Smooth muscle cell (in vitro differentiated cells): ENCODE measurements at regions not wholly inside any gene's neighbourhood (a gene's known extent, or its start where the extent isn't known, plus 50 kb on each side); places are given as distances from the start of the nearest gene placed in this dataset.

Source experiments
- DNase-seq: peaks from one replicate; lab custom pipeline; 2025; ENCODE audit not compliant: unreplicated experiment; lab: John Stamatoyannopoulos, UW
- H2AFZ ChIP-seq: fragments of 200-600 bp; sonication (generic); 2 replicates; pipeline ENCODE4 v1.6.0; 2016; ENCODE audit warnings: antibody characterized with exemption, low read depth, mild to moderate bottlenecking
- H3F3A ChIP-seq: fragments of 200-600 bp; sonication (generic); 2 replicates; pipeline ENCODE4 v1.6.0; 2017; ENCODE audit warnings: antibody characterized with exemption, low read depth
- H3K27ac ChIP-seq: fragments of 200-600 bp; sonication (generic); 2 replicates; pipeline ENCODE4 v1.5.1; 2016; ENCODE audit warnings: low read depth, mild to moderate bottlenecking
- H3K27me3 ChIP-seq: fragments of 200-600 bp; sonication (generic); 2 replicates; pipeline ENCODE4 v1.6.1; 2016; ENCODE audit warnings: low read depth, mild to moderate bottlenecking
- H3K36me3 ChIP-seq: fragments of 200-600 bp; sonication (generic); 2 replicates; pipeline ENCODE4 v1.5.1; 2016; ENCODE audit warnings: low read depth
- H3K4me1 ChIP-seq: fragments of 200-600 bp; sonication (generic); 2 replicates; pipeline ENCODE4 v1.5.1; 2016; ENCODE audit warnings: low read depth
- H3K4me2 ChIP-seq: fragments of 200-600 bp; sonication (generic); 2 replicates; pipeline ENCODE4 v1.6.0; 2016; ENCODE audit warnings: mild to moderate bottlenecking
- H3K4me3 ChIP-seq: fragments of 200-600 bp; sonication (generic); 2 replicates; pipeline ENCODE4 v1.5.1; 2016; ENCODE audit warnings: mild to moderate bottlenecking
- H3K79me2 ChIP-seq: fragments of 200-600 bp; sonication (generic); 2 replicates; pipeline ENCODE4 v1.6.0; 2016; ENCODE audit warnings: low read depth, mild to moderate bottlenecking
- H3K9ac ChIP-seq: fragments of 200-600 bp; sonication (generic); 2 replicates; pipeline ENCODE4 v1.6.0; 2016; ENCODE audit warnings: low read depth
- H3K9me3 ChIP-seq: fragments of 200-600 bp; sonication (generic); replicated peaks from 2 replicates; pipeline ENCODE4 v1.5.1; 2016; ENCODE audit warnings: low read depth
- H4K20me1 ChIP-seq: fragments of 200-600 bp; sonication (generic); 2 replicates; pipeline ENCODE4 v1.6.0; 2016; ENCODE audit warnings: low read depth
- WGBS: methylation state at CpG from one replicate; pipeline ENCODE4 v1.1.7; 2016; ENCODE audit warnings: low lambda C conversion rate; 5-methylcytosine and 5-hydroxymethylcytosine counted together
- TF ChIP-seq, protein P1 (sequence below): fragments of 200-600 bp; sonication (generic); IDR thresholded peaks from 2 replicates; pipeline ENCODE4 v1.5.1; 2017; ENCODE audit warnings: borderline replicate concordance, mild to moderate bottlenecking, antibody characterized with exemption; ENCODE audit not compliant: insufficient read depth, poor library complexity, severe bottlenecking

DNA sequence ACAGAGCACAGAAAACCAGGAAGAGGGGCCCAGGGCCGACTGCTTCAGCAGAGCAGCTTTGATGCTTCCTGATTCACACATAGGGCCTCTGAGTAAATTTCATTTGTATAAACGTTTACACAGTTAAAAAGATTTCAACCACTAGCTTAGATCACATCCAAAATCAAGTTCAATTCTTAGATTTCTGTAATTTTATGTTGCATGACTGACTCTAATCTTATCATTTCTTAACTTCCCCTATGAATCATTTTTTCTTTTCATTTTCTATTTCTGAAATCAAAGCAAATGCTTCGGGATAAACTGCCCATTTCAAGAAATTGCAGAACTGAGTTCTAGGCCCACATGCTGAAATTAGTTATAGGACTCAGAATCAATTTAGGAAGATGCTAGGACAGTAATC lies 224.7 kb downstream of the INHBA start:
- DNase-seq, result no peak
- Histone ChIP-seq H3K4me1 (no peaks in the 10 kb centered on the region), H3K4me3 (no peak overlapping the region), H3K9me3 (no peaks in the 10 kb centered on the region), H2AFZ (peak overlapping the region; percentile 34), H3K27me3 (no peaks in the 10 kb centered on the region), H3K27ac (no peak overlapping the region), H3F3A (peaks cover 5% of the 10 kb centered on the region), H3K4me2 (peak overlapping the region; percentile 17), H3K79me2 (no peaks in the 10 kb centered on the region), H3K9ac (no peak overlapping the region), H4K20me1 (no peaks in the 10 kb centered on the region), H3K36me3 (no peaks in the 10 kb centered on the region)
- TF ChIP-seq, protein P1, sequence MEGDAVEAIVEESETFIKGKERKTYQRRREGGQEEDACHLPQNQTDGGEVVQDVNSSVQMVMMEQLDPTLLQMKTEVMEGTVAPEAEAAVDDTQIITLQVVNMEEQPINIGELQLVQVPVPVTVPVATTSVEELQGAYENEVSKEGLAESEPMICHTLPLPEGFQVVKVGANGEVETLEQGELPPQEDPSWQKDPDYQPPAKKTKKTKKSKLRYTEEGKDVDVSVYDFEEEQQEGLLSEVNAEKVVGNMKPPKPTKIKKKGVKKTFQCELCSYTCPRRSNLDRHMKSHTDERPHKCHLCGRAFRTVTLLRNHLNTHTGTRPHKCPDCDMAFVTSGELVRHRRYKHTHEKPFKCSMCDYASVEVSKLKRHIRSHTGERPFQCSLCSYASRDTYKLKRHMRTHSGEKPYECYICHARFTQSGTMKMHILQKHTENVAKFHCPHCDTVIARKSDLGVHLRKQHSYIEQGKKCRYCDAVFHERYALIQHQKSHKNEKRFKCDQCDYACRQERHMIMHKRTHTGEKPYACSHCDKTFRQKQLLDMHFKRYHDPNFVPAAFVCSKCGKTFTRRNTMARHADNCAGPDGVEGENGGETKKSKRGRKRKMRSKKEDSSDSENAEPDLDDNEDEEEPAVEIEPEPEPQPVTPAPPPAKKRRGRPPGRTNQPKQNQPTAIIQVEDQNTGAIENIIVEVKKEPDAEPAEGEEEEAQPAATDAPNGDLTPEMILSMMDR, result no peak
- whole genome bisulfite sequencing, result 23% methylated on average over 3 of the region's 3 CpGs

DNA sequence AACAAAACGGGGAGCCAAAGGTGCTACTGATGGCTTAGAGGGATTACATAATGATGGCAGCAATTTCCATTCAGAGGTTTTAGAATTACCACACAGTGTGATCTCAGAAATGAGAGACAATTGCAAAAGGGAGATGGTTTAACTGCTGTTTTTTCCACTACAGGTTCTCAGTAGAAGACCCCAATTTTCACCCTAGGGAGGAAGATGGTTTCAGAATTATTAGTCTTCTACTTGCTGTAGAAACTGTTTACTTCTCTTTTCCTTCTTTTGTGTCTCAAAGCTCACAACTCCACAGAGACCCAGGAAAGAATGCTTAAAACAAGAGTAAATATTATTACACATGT lies 226.5 kb downstream of the INHBA start:
- DNase-seq, result no peak
- H3K36me3 ChIP-seq, result no peaks in the 10 kb centered on the region
- no peak overlapping the region for H2AFZ ChIP-seq
- peaks cover 5% of the 10 kb centered on the region for H3F3A ChIP-seq
- H3K27me3 ChIP-seq, result no peaks in the 10 kb centered on the region
- no peak overlapping the region for H3K4me3 ChIP-seq
- H3K4me2 ChIP-seq, result no peak overlapping the region
- 92% methylated on average over 1 of the region's 1 CpG for WGBS
- TF ChIP-seq, protein P1, result no peak
- H3K27ac ChIP-seq, result no peak overlapping the region
- no peaks in the 10 kb centered on the region for H3K9me3 ChIP-seq
- H3K9ac ChIP-seq, result no peak overlapping the region
- no peaks in the 10 kb centered on the region for H3K4me1 ChIP-seq
- H3K79me2 ChIP-seq, result no peaks in the 10 kb centered on the region
- no peaks in the 10 kb centered on the region for H4K20me1 ChIP-seq

DNA sequence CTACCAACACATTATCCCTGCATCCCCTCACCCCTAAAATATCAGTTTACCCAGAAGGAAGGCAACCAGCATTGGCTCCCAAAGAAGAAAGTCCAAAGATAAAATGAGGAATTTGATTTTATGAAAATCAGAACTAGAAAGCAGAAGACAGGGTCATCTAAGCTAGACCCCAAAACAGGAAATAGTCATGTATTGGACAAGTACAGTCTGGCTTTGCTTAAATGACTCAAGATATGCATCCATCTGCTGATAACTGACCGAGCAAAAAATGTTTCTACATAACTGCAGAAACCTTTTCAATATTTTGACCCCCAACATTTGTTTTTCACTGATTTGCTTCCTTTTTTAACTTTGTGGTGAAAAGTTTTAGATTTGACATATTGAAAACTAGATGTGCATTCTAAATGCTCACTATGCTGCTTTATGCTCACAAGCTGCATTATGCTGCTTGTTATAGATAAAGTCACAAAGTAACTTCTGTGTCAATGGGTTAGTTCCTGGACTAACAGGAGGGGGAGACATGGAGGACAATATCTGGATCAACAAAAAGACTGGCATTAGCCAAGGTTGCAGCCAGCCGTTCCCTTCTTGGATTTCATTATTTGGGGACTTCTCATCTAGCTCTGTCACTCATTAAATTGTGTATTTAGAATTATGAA lies 227.0 kb downstream of the INHBA start:
- Histone ChIP-seq H3K4me1 (no peaks in the 10 kb centered on the region), H3F3A (peaks cover 5% of the 10 kb centered on the region), H3K27ac (no peak overlapping the region), H3K27me3 (no peaks in the 10 kb centered on the region), H3K9ac (no peak overlapping the region), H4K20me1 (no peaks in the 10 kb centered on the region), H3K9me3 (no peaks in the 10 kb centered on the region), H3K79me2 (no peaks in the 10 kb centered on the region), H3K4me3 (no peak overlapping the region), H2AFZ (no peak overlapping the region), H3K4me2 (no peak overlapping the region), H3K36me3 (no peaks in the 10 kb centered on the region)
- no peak for DNase-seq
- WGBS, result 57% methylated on average over 2 of the region's 2 CpGs
- TF ChIP-seq, protein P1, result no peak

DNA sequence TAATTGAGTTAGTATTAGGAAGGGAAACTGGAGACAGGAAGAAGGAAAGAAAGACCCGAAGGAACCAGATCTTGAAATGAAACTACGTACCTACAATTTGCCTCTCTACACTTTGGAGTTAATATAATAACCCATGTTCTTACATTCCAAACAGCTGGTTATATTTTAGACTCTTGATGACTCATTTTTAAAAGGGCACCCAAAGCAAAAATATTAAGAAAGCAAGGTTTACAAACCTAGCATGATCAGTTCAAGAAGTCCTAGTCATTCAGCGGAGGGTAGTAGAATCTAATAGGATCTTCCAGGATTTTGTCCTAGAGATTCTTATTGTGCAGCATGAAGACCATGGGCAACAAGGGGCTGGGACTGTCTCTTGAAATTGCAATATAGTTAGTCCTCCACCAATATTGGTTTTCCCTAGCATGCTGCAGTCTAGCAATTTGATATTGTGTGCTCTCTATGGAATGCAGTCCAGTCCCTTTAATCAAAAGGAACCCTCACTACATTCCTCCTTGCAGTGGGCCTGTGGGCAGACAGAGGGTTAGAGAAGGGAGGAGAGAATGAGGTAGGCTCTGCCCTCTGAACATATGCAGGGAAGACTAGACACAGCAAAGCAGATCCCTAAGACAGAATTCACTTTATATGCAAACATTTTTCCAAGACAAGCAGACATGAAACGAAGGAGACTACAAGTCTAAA lies 230.3 kb downstream of the INHBA start:
- Histone ChIP-seq H3K4me1 (no peaks in the 10 kb centered on the region), H3K36me3 (no peaks in the 10 kb centered on the region), H4K20me1 (no peaks in the 10 kb centered on the region), H3F3A (no peaks in the 10 kb centered on the region), H2AFZ (no peak overlapping the region), H3K27me3 (no peaks in the 10 kb centered on the region), H3K9me3 (no peaks in the 10 kb centered on the region), H3K4me2 (peak overlapping the region; percentile 7), H3K27ac (peak overlapping the region; percentile 13), H3K79me2 (no peaks in the 10 kb centered on the region), H3K9ac (no peak overlapping the region), H3K4me3 (no peak overlapping the region)
- DNase-seq, result no peak
- WGBS, result 88% methylated on average over 4 of the region's 4 CpGs
- TF ChIP-seq, protein P1, result no peak
